A673 (cell line): ENCODE measurements at regions not wholly inside any gene's neighbourhood (a gene's known extent, or its start where the extent isn't known, plus 50 kb on each side); places are given as distances from the start of the nearest gene placed in this dataset.

ENCODE experiments used
- EZH2 ChIP-seq: fragments of 200-600 bp; sonication (generic); IDR thresholded peaks from 2 replicates; pipeline ENCODE4 v1.6.1; 2017; ENCODE audit warnings: borderline replicate concordance, low read depth, mild to moderate bottlenecking, mixed read lengths, antibody characterized with exemption, low read length; ENCODE audit not compliant: poor library complexity, severe bottlenecking
- TF ChIP-seq, protein P1 (sequence below): fragments of 300-800, 200-600 bp; sonication (generic); conservative IDR thresholded peaks from 2 replicates; pipeline ENCODE4 v1.5.1; 2017; ENCODE audit warnings: low read depth, mild to moderate bottlenecking, antibody characterized with exemption, low read length, moderate library complexity, mixed read lengths

DNA sequence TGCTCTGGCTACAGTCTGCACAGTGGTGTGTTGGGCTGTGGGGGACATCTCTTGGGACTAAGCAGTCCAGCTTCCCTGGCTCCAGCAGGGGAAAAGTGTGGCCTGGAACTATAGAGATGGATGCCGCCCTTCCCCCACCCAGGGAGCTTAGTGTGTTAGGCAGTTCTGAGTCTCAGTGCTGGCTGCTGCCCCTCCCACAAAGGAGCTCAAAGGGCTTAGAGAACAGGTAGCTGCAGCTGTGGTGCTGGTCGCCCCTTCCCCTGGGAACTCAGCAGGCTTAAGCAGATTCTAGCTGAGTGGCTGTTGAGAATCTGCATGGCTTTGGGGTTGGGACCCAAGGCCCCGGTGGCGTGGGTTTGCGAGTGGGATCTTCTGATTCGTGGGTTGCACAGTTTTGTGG lies 190.8 kb downstream of the PDCD6IP start:
- TF ChIP-seq, protein P1, sequence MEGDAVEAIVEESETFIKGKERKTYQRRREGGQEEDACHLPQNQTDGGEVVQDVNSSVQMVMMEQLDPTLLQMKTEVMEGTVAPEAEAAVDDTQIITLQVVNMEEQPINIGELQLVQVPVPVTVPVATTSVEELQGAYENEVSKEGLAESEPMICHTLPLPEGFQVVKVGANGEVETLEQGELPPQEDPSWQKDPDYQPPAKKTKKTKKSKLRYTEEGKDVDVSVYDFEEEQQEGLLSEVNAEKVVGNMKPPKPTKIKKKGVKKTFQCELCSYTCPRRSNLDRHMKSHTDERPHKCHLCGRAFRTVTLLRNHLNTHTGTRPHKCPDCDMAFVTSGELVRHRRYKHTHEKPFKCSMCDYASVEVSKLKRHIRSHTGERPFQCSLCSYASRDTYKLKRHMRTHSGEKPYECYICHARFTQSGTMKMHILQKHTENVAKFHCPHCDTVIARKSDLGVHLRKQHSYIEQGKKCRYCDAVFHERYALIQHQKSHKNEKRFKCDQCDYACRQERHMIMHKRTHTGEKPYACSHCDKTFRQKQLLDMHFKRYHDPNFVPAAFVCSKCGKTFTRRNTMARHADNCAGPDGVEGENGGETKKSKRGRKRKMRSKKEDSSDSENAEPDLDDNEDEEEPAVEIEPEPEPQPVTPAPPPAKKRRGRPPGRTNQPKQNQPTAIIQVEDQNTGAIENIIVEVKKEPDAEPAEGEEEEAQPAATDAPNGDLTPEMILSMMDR, result no peak
- no peak for TF ChIP-seq EZH2
